Coronary artery (tissue), 2 donors: ENCODE measurements at regions not wholly inside any gene's neighbourhood (a gene's known extent, or its start where the extent isn't known, plus 50 kb on each side); places are given as distances from the start of the nearest gene placed in this dataset.

Experiments
- DNase-seq: peaks from one replicate; pipeline ENCODE4 v3.0.0-alpha.2; 2017; ENCODE audit warnings: low spot score
- H3K27ac ChIP-seq, 2 donors: fragments of 200-600 bp; sonication (generic); one replicate each; pipeline ENCODE4 v1.5.1; 2016 to 2019
- H3K4me3 ChIP-seq: fragments of 200-600 bp; sonication (generic); 2 replicates; pipeline ENCODE4 v1.5.1; 2016; ENCODE audit warnings: mild to moderate bottlenecking, moderate library complexity
- CTCF ChIP-seq: fragments of 200-600 bp; sonication (generic); IDR thresholded peaks from one replicate; pipeline ENCODE4 v1.5.1; 2019; ENCODE audit warnings: antibody characterized with exemption

- no peak for TF ChIP-seq CTCF
- Histone ChIP-seq H3K27ac (no peak overlapping the region), H3K4me3 (no peak overlapping the region)
- DNase-seq: no peak
These were observed 635.4 kb upstream of the SOX9 start for GRCh38 chr17:71485426-71485825.

GRCh38 chr17:71486261-71486660 lies 634.6 kb upstream of the SOX9 start:
- no peak overlapping the region for H3K27ac ChIP-seq

GRCh38 chr17:71488851-71489250 lies 632.0 kb upstream of the SOX9 start:
- H3K27ac ChIP-seq: no peak overlapping the region
- no peak for TF ChIP-seq CTCF
- no peak for DNase-seq

More at GRCh38 chr17:71486261-71486660, 634.6 kb upstream of the SOX9 start:
- H3K4me3 ChIP-seq: no peak overlapping the region
- TF ChIP-seq CTCF: no peak
- no peak for DNase-seq

GRCh38 chr17:71494062-71494855 lies 626.6 kb upstream of the SOX9 start:
- no peak overlapping the region for H3K4me3 ChIP-seq
- DNase-seq: no peak
- no peak for TF ChIP-seq CTCF
- H3K27ac ChIP-seq: no peak overlapping the region

More at GRCh38 chr17:71488851-71489250, 632.0 kb upstream of the SOX9 start:
- no peak overlapping the region for H3K4me3 ChIP-seq

GRCh38 chr17:71495420-71495819 lies 625.4 kb upstream of the SOX9 start:
- Histone ChIP-seq H3K4me3 (no peak overlapping the region), H3K27ac (no peak overlapping the region)
- TF ChIP-seq CTCF: no peak
- no peak for DNase-seq

- TF ChIP-seq CTCF: no peak
- H3K4me3 ChIP-seq: no peak overlapping the region
- no peak for DNase-seq
- H3K27ac ChIP-seq: no peak overlapping the region
These were observed 624.3 kb upstream of the SOX9 start for GRCh38 chr17:71496552-71496951.
